CD4-positive, alpha-beta T cell treated with Interleukin-10 for 1 hour (primary cell): ENCODE measurements at regions not wholly inside any gene's neighbourhood (a gene's known extent, or its start where the extent isn't known, plus 50 kb on each side); places are given as distances from the start of the nearest gene placed in this dataset.

ENCODE experiments used
- DNase-seq: peaks from one replicate; pipeline ENCODE4 v3.0.0-alpha.2; 2020

- no peak for DNase-seq
Measured at GRCh38 chr9:28782630-28783029, 1209.3 kb upstream of the C9orf72 start.

- DNase-seq: no peak
Measured at GRCh38 chr9:28792716-28793115, 1219.4 kb upstream of the C9orf72 start.

GRCh38 chr9:28799876-28800275, 1226.6 kb upstream of the C9orf72 start:
- DNase-seq: no peak

GRCh38 chr9:28801144-28801799, 1228.0 kb upstream of the C9orf72 start:
- no peak for DNase-seq

- no peak for DNase-seq
Measured at GRCh38 chr9:28805197-28805596, 1231.9 kb upstream of the C9orf72 start.

GRCh38 chr9:28808042-28808441, 1234.8 kb upstream of the C9orf72 start:
- no peak for DNase-seq

- DNase-seq: no peak
Measured at GRCh38 chr9:28810388-28811075, 1237.3 kb upstream of the C9orf72 start.

- no peak for DNase-seq
Measured at GRCh38 chr9:28820741-28821140, 1247.5 kb upstream of the C9orf72 start.

GRCh38 chr9:28821240-28821639, 1248.0 kb upstream of the C9orf72 start:
- no peak for DNase-seq

GRCh38 chr9:28824432-28824963, 1251.2 kb upstream of the C9orf72 start:
- DNase-seq: no peak

GRCh38 chr9:28832168-28832770, 1259.0 kb upstream of the C9orf72 start:
- DNase-seq: no peak

GRCh38 chr9:28834156-28834555, 1260.9 kb upstream of the C9orf72 start:
- no peak for DNase-seq

- no peak for DNase-seq
Measured at GRCh38 chr9:28839778-28840430, 1266.6 kb upstream of the C9orf72 start.

- no peak for DNase-seq
Measured at GRCh38 chr9:28841775-28842174, 1268.5 kb upstream of the C9orf72 start.

GRCh38 chr9:28847331-28847730, 1274.0 kb upstream of the C9orf72 start:
- DNase-seq: no peak

GRCh38 chr9:28848671-28849070, 1275.4 kb upstream of the C9orf72 start:
- DNase-seq: no peak

GRCh38 chr9:28853477-28853876, 1280.2 kb upstream of the C9orf72 start:
- no peak for DNase-seq

- DNase-seq: no peak
Measured at GRCh38 chr9:28866951-28867350, 1293.7 kb upstream of the C9orf72 start.

GRCh38 chr9:28868228-28868990, 1295.1 kb upstream of the C9orf72 start:
- DNase-seq: no peak

GRCh38 chr9:28882529-28882928, 1309.2 kb upstream of the C9orf72 start:
- DNase-seq: no peak

GRCh38 chr9:28883234-28883633, 1310.0 kb upstream of the C9orf72 start:
- no peak for DNase-seq

- no peak for DNase-seq
Measured at GRCh38 chr9:28887188-28887884, 1314.1 kb upstream of the C9orf72 start.
